Transverse colon (tissue), 4 donors: ENCODE measurements at regions not wholly inside any gene's neighbourhood (a gene's known extent, or its start where the extent isn't known, plus 50 kb on each side); places are given as distances from the start of the nearest gene placed in this dataset.

Experiments
- DNase-seq: peaks from one replicate; pipeline ENCODE4 v3.0.0-alpha.2; 2019
- H3K27ac ChIP-seq, 4 donors: fragments of 200-600 bp; sonication (generic); 2 replicates each; pipeline ENCODE4 v1.5.1; 2016 to 2018; ENCODE audit warnings: inconsistent platforms in 4 of 4
- H3K27me3 ChIP-seq: fragments of 200-600 bp; sonication (generic); 2 replicates; pipeline ENCODE4 v1.5.1; 2017; ENCODE audit warnings: inconsistent platforms
- H3K36me3 ChIP-seq, 4 donors: fragments of 200-600 bp; sonication (generic); 2 replicates each; pipeline ENCODE4 v1.5.1; 2017 to 2019; ENCODE audit warnings: inconsistent platforms in 4 of 4
- H3K4me1 ChIP-seq, 4 donors: fragments of 200-600 bp; sonication (generic); 2 replicates each; pipeline ENCODE4 v1.5.1; 2017 to 2020; ENCODE audit warnings: inconsistent platforms in 4 of 4
- H3K4me3 ChIP-seq, 4 donors: fragments of 200-600 bp; sonication (generic); 1 replicate in 1 of 4; 2 replicates in 3 of 4; pipeline versions ENCODE4 v1.5.1 to v1.6.1; 2017 to 2019; ENCODE audit warnings: inconsistent platforms in 4 of 4
- H3K9me3 ChIP-seq, 2 donors: fragments of 200-600 bp; sonication (generic); 2 replicates each; pipeline ENCODE4 v1.5.1; 2017 to 2019; ENCODE audit warnings: inconsistent platforms in 2 of 2
- CTCF ChIP-seq, 5 experiments: fragments of 200-600 bp in 3 of 5; fragments of 450-650 bp in 2 of 5; sonication (generic) in 3 of 5; IDR thresholded peaks; 1 replicate in 2 of 5; 2 replicates in 3 of 5; pipeline ENCODE4 v1.5.1; 2016 to 2017; ENCODE audit warnings: antibody characterized with exemption in 5 of 5, inconsistent platforms in 3 of 5, mild to moderate bottlenecking in 2 of 5, moderate library complexity in 1 of 5
- EP300 ChIP-seq: sonication (generic); formaldehyde crosslinking; IDR thresholded peaks from one replicate; pipeline ENCODE4 v1.6.1; 2017; ENCODE audit warnings: antibody characterized with exemption, low read depth
- POLR2A ChIP-seq: fragments of 450-650 bp; IDR thresholded peaks from one replicate; pipeline ENCODE4 v1.6.1; 2016; ENCODE audit warnings: antibody characterized with exemption, mild to moderate bottlenecking, moderate library complexity
- POLR2AphosphoS5 ChIP-seq, 3 donors: sonication (generic); formaldehyde crosslinking; IDR thresholded peaks; one replicate each; pipeline ENCODE4 v1.6.1; 2016; ENCODE audit warnings: antibody characterized with exemption in 3 of 3
- WGBS, 2 donors: methylation state at CpG; one replicate each; pipeline ENCODE4 v1.1.5; 2018; ENCODE audit warnings: low coverage in 1 of 2; 5-methylcytosine and 5-hydroxymethylcytosine counted together
- in situ Hi-C, 4 donors: fragments of 200-750 bp; cut with MboI; loops; one replicate each; pipeline versions ENCODE4 v1.15.0 to v1.15.1; 2017; ENCODE audit warnings: low sequenced_read_pairs in 3 of 4, low pct_ligation_motif_present in 1 of 4, low pct_unique_long_range_greater_than_20kb in 1 of 4
- intact Hi-C: fragments of 100-400 bp; cut with DNase I; formaldehyde crosslinking; loops from one replicate; pipeline ENCODE4 v1.15.1; 2023; ENCODE audit warnings: low total_unique reads

GRCh38 chr5:174306345-174307030 lies 261.0 kb downstream of the NSG2 start:
- TF ChIP-seq EP300 (no peak), POLR2AphosphoS5 (IDR thresholded peaks at IDR 0.05) (no peak), CTCF (IDR thresholded peaks at IDR 0.05) (no peak), POLR2A (no peak)
- Histone ChIP-seq H3K36me3 (no peaks in the 10 kb centered on the region), H3K9me3 (no peaks in the 10 kb centered on the region), H3K4me3 (no peak overlapping the region), H3K4me1 (no peaks in the 10 kb centered on the region), H3K27me3 (peaks cover 9% of the 10 kb centered on the region), H3K27ac (no peak overlapping the region)
- WGBS, 2 donors, result 79 to 88% methylated on average over 4 to 11 of the region's 11 CpGs
- intact Hi-C loops, result no loop called here
- DNase-seq, result no peak
- in situ Hi-C loops, result loop anchor here (25.0 kb wide), 2 partner anchors 269 to 694 kb away; partner anchors contain the start of genes BOD1 (in 4 of the 4) and NSG2 (in 1 of the 4)

DNA sequence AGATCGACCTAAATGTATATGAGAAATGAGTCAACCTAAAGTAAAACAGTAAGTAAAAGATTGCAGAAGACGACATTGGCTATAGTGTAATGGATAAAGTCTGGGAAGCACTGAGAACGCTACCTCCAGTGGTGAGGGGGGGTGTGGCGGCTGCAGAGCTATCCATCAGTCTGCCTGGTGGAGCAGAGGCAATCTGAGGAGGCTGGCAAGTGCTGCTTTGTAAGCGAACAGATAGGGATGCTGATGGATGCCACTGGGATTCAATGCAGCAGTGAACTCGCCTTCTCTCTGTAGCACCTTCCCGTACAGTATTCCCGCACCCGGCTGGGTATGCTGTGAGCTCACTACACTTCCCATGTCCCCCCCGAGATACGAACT lies 261.5 kb downstream of the NSG2 start:
- intact Hi-C loops (no loop called here), in situ Hi-C loops (loop anchor here (25.0 kb wide), 2 partner anchors 270 to 695 kb away; partner anchors contain the start of genes BOD1 (in 4 of the 4) and NSG2 (in 1 of the 4))
- no peak overlapping the region for H3K4me3 ChIP-seq
- no peak for DNase-seq
- H3K36me3 ChIP-seq, result no peaks in the 10 kb centered on the region
- H3K4me1 ChIP-seq, result peaks cover 0 to 5% (median 4%) of the 10 kb centered on the region in 4 donors
- H3K27me3 ChIP-seq, result peaks cover 14% of the 10 kb centered on the region
- H3K9me3 ChIP-seq, result no peaks in the 10 kb centered on the region
- no peak for TF ChIP-seq POLR2AphosphoS5 (IDR thresholded peaks at IDR 0.05)
- no peak for TF ChIP-seq POLR2A
- no peak for TF ChIP-seq CTCF (IDR thresholded peaks at IDR 0.05)
- no peak for TF ChIP-seq EP300
- H3K27ac ChIP-seq, result no peak overlapping the region
- 57 to 59% methylated on average over 1 to 11 of the region's 11 CpGs for WGBS, 2 donors

- Histone ChIP-seq H3K36me3 (no peaks in the 10 kb centered on the region), H3K4me1 (peaks cover 0 to 7% (median 4%) of the 10 kb centered on the region in 4 donors), H3K27ac (no peak overlapping the region), H3K9me3 (no peaks in the 10 kb centered on the region), H3K27me3 (peaks cover 21% of the 10 kb centered on the region), H3K4me3 (no peak overlapping the region)
- in situ Hi-C loops (loop anchor here (25.0 kb wide), 2 partner anchors 270 to 695 kb away; partner anchors contain the start of genes BOD1 (in 4 of the 4) and NSG2 (in 1 of the 4)), intact Hi-C loops (no loop called here)
- 91% methylated on average over 12 of the region's 12 CpGs; no CpG with 5 or more reads in 1 of the 2 donors for WGBS, 2 donors
- TF ChIP-seq EP300 (no peak), CTCF (IDR thresholded peaks at IDR 0.05) (no peak), POLR2A (no peak), POLR2AphosphoS5 (IDR thresholded peaks at IDR 0.05) (no peak)
- DNase-seq, result no peak
These were observed 262.3 kb downstream of the NSG2 start for GRCh38 chr5:174307656-174308271.

DNA sequence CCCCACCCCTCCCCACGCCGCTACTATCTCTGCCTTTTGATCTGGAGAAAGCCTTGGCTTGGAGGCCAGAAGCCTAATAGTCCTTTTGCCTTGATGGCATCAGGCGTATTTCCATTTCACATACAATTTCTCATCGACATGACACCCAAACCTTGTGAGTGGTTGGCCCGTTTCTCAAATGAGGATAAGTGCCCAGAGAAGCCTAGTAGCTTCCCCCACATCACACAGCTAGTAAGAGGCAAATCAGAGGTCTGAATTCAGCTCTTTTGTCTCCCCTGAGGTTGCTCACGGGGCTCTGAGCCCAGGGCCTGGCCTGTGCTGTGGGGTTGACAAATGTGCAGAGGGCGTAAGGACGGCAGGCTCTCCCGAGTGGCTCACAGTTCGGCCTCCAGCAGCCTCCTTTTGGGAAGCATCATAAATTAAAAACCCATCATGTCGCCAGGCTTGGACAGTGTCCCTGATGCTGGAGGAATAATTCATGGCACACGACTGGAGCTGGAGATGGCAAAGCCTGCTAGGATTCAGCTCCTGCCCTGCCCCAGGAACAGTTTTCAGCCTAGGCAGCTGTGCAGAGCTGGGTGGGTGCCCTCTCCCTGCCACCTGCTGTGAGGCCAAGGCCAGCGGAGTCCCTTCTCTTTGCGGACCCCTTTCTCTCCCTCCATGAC lies 263.8 kb downstream of the NSG2 start:
- Histone ChIP-seq H3K27ac (no peak overlapping the region), H3K36me3 (no peaks in the 10 kb centered on the region), H3K27me3 (peaks cover 28% of the 10 kb centered on the region), H3K4me3 (no peak overlapping the region), H3K9me3 (no peaks in the 10 kb centered on the region), H3K4me1 (peaks cover 0 to 7% (median 4%) of the 10 kb centered on the region in 4 donors)
- intact Hi-C loops, result no loop called here
- no peak for DNase-seq
- in situ Hi-C loops, result loop anchor here (25.0 kb wide), 2 partner anchors 272 to 697 kb away; partner anchors contain the start of genes BOD1 (in 4 of the 4) and NSG2 (in 1 of the 4)
- no peak for TF ChIP-seq POLR2A
- WGBS, 2 donors, result 68 to 90% methylated on average over 3 to 14 of the region's 14 CpGs
